GM10248 (cell line): ENCODE measurements at regions not wholly inside any gene's neighbourhood (a gene's known extent, or its start where the extent isn't known, plus 50 kb on each side); places are given as distances from the start of the nearest gene placed in this dataset.

Source experiments
- CTCF ChIA-PET: fragments of 300-600 bp; sonication (Branson Sonifier 250); formaldehyde crosslinking; extraction: SDS; loops from one replicate; lab custom pipeline; 2021; ENCODE audit warnings: antibody characterized with exemption; lab: Yijun Ruan, JAX
- POLR2A ChIA-PET: fragments of 350-650 bp; sonication (Branson Sonifier 250); formaldehyde crosslinking; extraction: SDS; loops from one replicate; lab custom pipeline; 2020; ENCODE audit warnings: antibody characterized with exemption; lab: Yijun Ruan, JAX
- DNase-seq: peaks from one replicate; pipeline ENCODE4 v3.0.0; 2012; ENCODE audit errors: extremely low spot score
- CTCF ChIP-seq: IDR thresholded peaks from 2 replicates; pipeline ENCODE4 v1.5.1; 2012; ENCODE audit warnings: mild to moderate bottlenecking, low read depth; ENCODE audit errors: extremely low read depth, missing control alignments, control extremely low read depth

GRCh38 chr11:93967944-93968343 is 53.2 kb upstream of the HEPHL1 start:
- CTCF ChIA-PET = interaction anchor here (1.2 to 1.5 kb wide), 2 partner anchors 11 to 216 kb away, joined by 3 read pairs; no protein-coding TSS in a partner anchor
- no peak for TF ChIP-seq CTCF
- POLR2A ChIA-PET = no interaction called here

GRCh38 chr11:93969925-93970922 is 50.9 kb upstream of the HEPHL1 start:
- no peak for DNase-seq
- POLR2A ChIA-PET = no interaction called here
- CTCF ChIA-PET = interaction anchor here (0.8 kb wide), 1 partner anchor 39 kb away, joined by 3 read pairs; no protein-coding TSS in a partner anchor
- TF ChIP-seq CTCF = no peak

More at GRCh38 chr11:93967944-93968343, 53.2 kb upstream of the HEPHL1 start:
- no peak for DNase-seq
